Gastroesophageal sphincter (tissue), 3 donors: ENCODE measurements at regions not wholly inside any gene's neighbourhood (a gene's known extent, or its start where the extent isn't known, plus 50 kb on each side); places are given as distances from the start of the nearest gene placed in this dataset.

Source experiments
- CTCF ChIP-seq, 4 experiments: fragments of 200-600 bp in 2 of 4; fragments of 450-650 bp in 2 of 4; sonication (generic) in 1 of 4; IDR thresholded peaks; one replicate each; pipeline ENCODE4 v1.5.1; 2017 to 2019; ENCODE audit warnings: antibody characterized with exemption in 4 of 4, mild to moderate bottlenecking in 2 of 4, moderate library complexity in 2 of 4
- EP300 ChIP-seq: sonication (generic); formaldehyde crosslinking; IDR thresholded peaks from one replicate; pipeline ENCODE4 v1.6.1; 2017; ENCODE audit warnings: antibody characterized with exemption, mild to moderate bottlenecking
- POLR2A ChIP-seq, 2 donors: fragments of 450-650 bp; IDR thresholded peaks; one replicate each; pipeline ENCODE4 v1.6.1; 2017; ENCODE audit warnings: antibody characterized with exemption in 2 of 2, mild to moderate bottlenecking in 2 of 2, moderate library complexity in 1 of 2
- POLR2AphosphoS5 ChIP-seq: sonication (generic); formaldehyde crosslinking; IDR thresholded peaks from one replicate; pipeline ENCODE4 v1.6.1; 2017; ENCODE audit warnings: antibody characterized with exemption

- TF ChIP-seq CTCF (IDR thresholded peaks at IDR 0.05) (no peak), POLR2A (IDR thresholded peaks at IDR 0.05) (no peak), EP300 (no peak), POLR2AphosphoS5 (no peak)
Measured at GRCh38 chr2:59583173-59583765, 970.2 kb downstream of the BCL11A start.
